ENCODE measurements at regions not wholly inside any gene's neighbourhood (a gene's known extent, or its start where the extent isn't known, plus 50 kb on each side); places are given as distances from the start of the nearest gene placed in this dataset.

- no peak for TF ChIP-seq JUND (IDR thresholded peaks at IDR 0.05; ENCODE audit: low read length)
- TF ChIP-seq, protein P1, sequence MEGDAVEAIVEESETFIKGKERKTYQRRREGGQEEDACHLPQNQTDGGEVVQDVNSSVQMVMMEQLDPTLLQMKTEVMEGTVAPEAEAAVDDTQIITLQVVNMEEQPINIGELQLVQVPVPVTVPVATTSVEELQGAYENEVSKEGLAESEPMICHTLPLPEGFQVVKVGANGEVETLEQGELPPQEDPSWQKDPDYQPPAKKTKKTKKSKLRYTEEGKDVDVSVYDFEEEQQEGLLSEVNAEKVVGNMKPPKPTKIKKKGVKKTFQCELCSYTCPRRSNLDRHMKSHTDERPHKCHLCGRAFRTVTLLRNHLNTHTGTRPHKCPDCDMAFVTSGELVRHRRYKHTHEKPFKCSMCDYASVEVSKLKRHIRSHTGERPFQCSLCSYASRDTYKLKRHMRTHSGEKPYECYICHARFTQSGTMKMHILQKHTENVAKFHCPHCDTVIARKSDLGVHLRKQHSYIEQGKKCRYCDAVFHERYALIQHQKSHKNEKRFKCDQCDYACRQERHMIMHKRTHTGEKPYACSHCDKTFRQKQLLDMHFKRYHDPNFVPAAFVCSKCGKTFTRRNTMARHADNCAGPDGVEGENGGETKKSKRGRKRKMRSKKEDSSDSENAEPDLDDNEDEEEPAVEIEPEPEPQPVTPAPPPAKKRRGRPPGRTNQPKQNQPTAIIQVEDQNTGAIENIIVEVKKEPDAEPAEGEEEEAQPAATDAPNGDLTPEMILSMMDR (IDR thresholded peaks at IDR 0.05; ENCODE audit: control extremely low read depth in 1 of 3, insufficient read depth in 1 of 3, low read depth in 1 of 3, low read length in 3 of 3) = no peak
- TF ChIP-seq POLR2AphosphoS5 (IDR thresholded peaks at IDR 0.05; ENCODE audit: low read depth, low read length) = no peak
- no peak for TF ChIP-seq RFX5 (IDR thresholded peaks at IDR 0.05; ENCODE audit: borderline replicate concordance, low read depth, low read length)
- no peak for TF ChIP-seq EP300 (IDR thresholded peaks at IDR 0.05; ENCODE audit: borderline replicate concordance in 1 of 2, low read depth in 2 of 2, low read length in 2 of 2)
These were observed 112.4 kb upstream of the SALL4 start for GRCh38 chr20:51914758-51915157.

All from H1 (cell line).